GM18508 (cell line): ENCODE measurements at regions not wholly inside any gene's neighbourhood (a gene's known extent, or its start where the extent isn't known, plus 50 kb on each side); places are given as distances from the start of the nearest gene placed in this dataset.

ENCODE experiments used
- ATAC-seq: cut with Tn5 transposase; IDR thresholded peaks from one replicate; pipeline ENCODE4 v1.9.1; 2021; ENCODE audit warnings: moderate number of reproducible peaks; ENCODE audit not compliant: insufficient read depth, unreplicated experiment

- no peak for ATAC-seq
Observed at GRCh38 chr1:23615852-23616251, 56.6 kb upstream of the ID3 start.

- ATAC-seq: no peak
Observed at GRCh38 chr1:23615423-23615822, 56.1 kb upstream of the ID3 start.

- no peak for ATAC-seq
Observed at GRCh38 chr1:23614032-23614660, 54.8 kb upstream of the ID3 start.

- ATAC-seq: no peak
Observed at GRCh38 chr1:23613191-23614031, 54.1 kb upstream of the ID3 start.

- ATAC-seq: no peak
Observed at GRCh38 chr1:23611601-23612327, 52.5 kb upstream of the ID3 start.

- no peak for ATAC-seq
Observed at GRCh38 chr1:23610677-23611076, 51.4 kb upstream of the ID3 start.

GRCh38 chr1:23609971-23610370 is 50.7 kb upstream of the ID3 start:
- ATAC-seq: no peak
